Natural killer cell treated with Interleukin-12 subunit alpha and Interleukin-12 subunit beta and Interleukin-15 and Interleukin-18, amount 100 ng/mL, for 72 hours (primary cell): ENCODE measurements at regions not wholly inside any gene's neighbourhood (a gene's known extent, or its start where the extent isn't known, plus 50 kb on each side); places are given as distances from the start of the nearest gene placed in this dataset.

Experiments
- ATAC-seq, 2 donors: fragments of 150-1000 bp; cut with Tn5 transposase in 1 of 2; sonication (Bioruptor Pico), chemical (Tn5 transposase) in 1 of 2; 2 replicates each; pipeline ENCODE4 v1.10.0; 2021
- DNase-seq: peaks from one replicate; pipeline ENCODE4 v3.0.0; 2022; ENCODE audit warnings: low spot score
- H3K27ac Mint-ChIP-seq, 2 donors: 1 replicate in 1 of 2; 2 replicates in 1 of 2; pipeline ENCODE4 v1.8.0; 2022; ENCODE audit warnings: mixed read lengths in 2 of 2, mild to moderate bottlenecking in 1 of 2, moderate library complexity in 1 of 2
- H3K27me3 Mint-ChIP-seq, 2 donors: 1 replicate in 1 of 2; 2 replicates in 1 of 2; pipeline ENCODE4 v1.8.0; 2022; ENCODE audit warnings: mixed read lengths in 2 of 2
- H3K36me3 Mint-ChIP-seq: one replicate; pipeline ENCODE4 v1.8.0; 2022; ENCODE audit warnings: mixed read lengths
- H3K4me1 Mint-ChIP-seq, 2 donors: 1 replicate in 1 of 2; 2 replicates in 1 of 2; pipeline ENCODE4 v1.8.0; 2022; ENCODE audit warnings: low read depth in 2 of 2, mixed read lengths in 2 of 2, mild to moderate bottlenecking in 1 of 2
- H3K4me3 Mint-ChIP-seq: one replicate; pipeline ENCODE4 v1.8.0; 2022; ENCODE audit warnings: mixed read lengths
- H3K9me3 Mint-ChIP-seq: 2 replicates; pipeline ENCODE4 v1.8.0; 2022; ENCODE audit warnings: mixed read lengths

DNA sequence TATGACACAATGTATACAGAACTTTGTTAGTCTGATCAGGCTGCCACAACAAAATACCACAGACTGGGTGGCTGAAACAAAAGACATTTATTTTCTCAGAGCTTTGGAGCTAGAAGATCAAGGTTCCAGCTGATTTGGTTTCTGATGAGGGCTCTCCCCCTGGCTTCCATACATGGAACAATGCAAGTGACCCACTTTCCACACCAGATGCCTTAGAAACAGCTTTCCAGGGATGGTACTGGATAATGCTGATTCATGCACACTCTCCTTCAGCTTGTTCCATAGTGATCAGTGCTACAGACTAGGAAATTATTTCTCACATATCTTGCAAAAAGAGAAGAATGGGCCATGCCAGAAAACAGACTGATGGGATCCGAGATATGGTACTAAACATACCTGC is 1274.9 kb upstream of the SORCS1 start:
- H3K4me3 Mint-ChIP-seq: no peak overlapping the region
- peaks cover 21% of the 10 kb centered on the region for H3K9me3 Mint-ChIP-seq
- H3K27ac Mint-ChIP-seq: no peak overlapping the region
- no peaks in the 10 kb centered on the region for H3K27me3 Mint-ChIP-seq
- H3K4me1 Mint-ChIP-seq: no peaks in the 10 kb centered on the region
- H3K36me3 Mint-ChIP-seq: no peaks in the 10 kb centered on the region
- ATAC-seq (no peak), DNase-seq (no peak)

DNA sequence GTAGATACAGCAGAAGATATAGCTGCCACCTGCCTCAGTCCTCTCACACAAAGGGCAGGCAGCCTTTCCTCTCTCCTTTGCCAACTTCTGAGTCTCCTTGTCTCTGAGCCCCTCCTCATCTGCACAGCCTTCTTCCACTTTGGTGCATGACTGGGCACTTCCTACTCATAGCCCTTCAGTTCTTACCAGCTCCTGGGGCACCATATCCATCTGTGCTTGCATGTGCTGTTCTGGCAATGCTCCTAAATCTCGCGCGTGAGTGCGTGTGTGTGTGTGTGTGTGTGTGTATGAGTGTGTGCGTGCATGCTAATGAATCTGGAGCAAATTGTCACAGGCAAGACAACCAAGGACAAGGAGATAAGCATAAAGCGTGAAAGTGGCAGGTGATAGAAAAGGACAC is 1271.6 kb upstream of the SORCS1 start:
- H3K4me1 Mint-ChIP-seq: no peaks in the 10 kb centered on the region

GRCh38 chr10:108434559-108435252 is 1270.2 kb upstream of the SORCS1 start:
- Mint-ChIP-seq H3K4me1 (no peaks in the 10 kb centered on the region), H3K4me3 (no peak overlapping the region), H3K27ac (no peak overlapping the region), H3K36me3 (no peaks in the 10 kb centered on the region), H3K27me3 (no peaks in the 10 kb centered on the region), H3K9me3 (peaks cover 15% of the 10 kb centered on the region)
- DNase-seq (no peak), ATAC-seq (no peak)

More for the DNA sequence above, 1271.6 kb upstream of the SORCS1 start:
- Mint-ChIP-seq H3K9me3 (peaks cover 20% of the 10 kb centered on the region), H3K27ac (no peak overlapping the region), H3K36me3 (no peaks in the 10 kb centered on the region), H3K27me3 (no peaks in the 10 kb centered on the region), H3K4me3 (no peak overlapping the region)
- ATAC-seq: no peak
- no peak for DNase-seq

DNA sequence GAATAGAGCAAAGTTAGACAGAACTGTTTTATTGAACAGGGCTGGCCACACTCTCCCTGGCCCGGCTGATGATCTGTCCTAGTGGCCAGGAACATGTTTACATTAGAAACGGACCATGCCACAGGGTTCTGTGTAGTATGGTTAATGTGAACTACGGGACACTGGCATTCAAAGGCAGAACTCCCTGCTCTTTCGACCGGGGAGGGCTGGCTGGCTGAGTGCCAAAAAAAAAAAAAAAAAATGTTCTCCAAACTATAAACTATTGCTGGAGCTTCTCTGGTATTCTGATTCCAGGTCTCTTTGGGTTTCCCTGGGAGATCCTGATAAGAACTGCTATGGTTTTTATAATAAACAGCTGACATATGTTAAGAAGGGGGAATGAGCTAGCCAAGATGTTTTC is 1262.6 kb upstream of the SORCS1 start:
- peaks cover 10% of the 10 kb centered on the region for H3K9me3 Mint-ChIP-seq
- no peaks in the 10 kb centered on the region for H3K27me3 Mint-ChIP-seq
- H3K4me3 Mint-ChIP-seq: no peak overlapping the region
- no peak overlapping the region for H3K27ac Mint-ChIP-seq
- DNase-seq: no peak
- no peak for ATAC-seq
- H3K4me1 Mint-ChIP-seq: no peaks in the 10 kb centered on the region
- H3K36me3 Mint-ChIP-seq: no peaks in the 10 kb centered on the region

DNA sequence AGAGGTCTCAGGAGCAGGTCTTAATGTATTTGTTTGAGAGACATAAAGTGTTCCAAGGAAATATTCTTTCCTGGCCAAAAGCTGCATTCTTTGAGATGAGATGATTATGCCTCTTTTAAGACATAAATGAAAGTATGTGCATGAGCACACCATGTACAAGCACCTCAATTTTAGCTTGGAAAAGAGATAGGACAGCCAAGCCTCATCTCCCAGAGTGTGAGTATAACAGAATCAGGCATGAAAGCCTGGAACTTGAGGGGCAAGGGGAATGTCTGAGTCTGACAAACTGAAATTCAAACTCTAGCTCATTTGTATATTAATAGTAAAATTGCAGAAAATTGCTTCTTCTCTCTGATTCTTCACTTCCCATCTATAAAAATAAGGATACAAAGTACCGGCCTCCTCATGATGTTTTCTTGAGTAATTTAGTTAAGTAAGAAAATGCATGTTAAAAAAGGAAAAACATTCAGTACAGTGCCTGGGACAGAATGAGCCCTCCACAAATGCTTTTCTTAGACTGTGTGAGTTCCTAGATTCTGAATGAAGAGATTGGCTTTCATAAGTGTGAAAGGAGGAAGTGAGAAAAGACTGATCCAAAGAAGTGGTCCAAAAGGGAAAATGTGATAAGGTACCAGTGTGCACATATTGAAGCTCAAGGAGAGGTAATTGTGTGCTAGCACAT is 1260.9 kb upstream of the SORCS1 start:
- Mint-ChIP-seq H3K27ac (no peak overlapping the region), H3K27me3 (no peaks in the 10 kb centered on the region), H3K4me3 (no peak overlapping the region), H3K4me1 (no peaks in the 10 kb centered on the region), H3K36me3 (no peaks in the 10 kb centered on the region), H3K9me3 (peaks cover 10% of the 10 kb centered on the region)
- DNase-seq (no peak), ATAC-seq (no peak)

DNA sequence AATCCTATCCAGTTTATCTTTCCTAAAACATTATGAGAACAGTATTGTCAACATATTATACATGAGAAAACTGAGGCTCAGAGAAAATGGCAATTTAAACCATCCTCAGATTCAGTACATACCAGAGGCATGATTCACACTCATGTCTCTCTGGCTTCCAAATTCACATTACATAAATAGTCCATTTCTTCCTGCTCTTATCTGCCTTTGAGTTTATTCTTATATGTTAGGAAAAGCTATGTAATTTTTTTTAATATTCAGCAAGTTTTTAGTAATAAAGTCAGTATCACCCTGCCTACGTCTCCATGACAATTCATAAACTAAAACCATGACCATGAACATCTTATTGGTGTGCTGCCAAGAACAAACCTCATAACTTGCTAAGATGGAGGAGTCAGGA is 1260.2 kb upstream of the SORCS1 start:
- no peak overlapping the region for H3K4me3 Mint-ChIP-seq
- ATAC-seq (no peak), DNase-seq (no peak)
- no peaks in the 10 kb centered on the region for H3K27me3 Mint-ChIP-seq
- peaks cover 10% of the 10 kb centered on the region for H3K9me3 Mint-ChIP-seq
- no peak overlapping the region for H3K27ac Mint-ChIP-seq
- no peaks in the 10 kb centered on the region for H3K36me3 Mint-ChIP-seq
- H3K4me1 Mint-ChIP-seq: no peaks in the 10 kb centered on the region

GRCh38 chr10:108422286-108422685 is 1257.8 kb upstream of the SORCS1 start:
- no peaks in the 10 kb centered on the region for H3K4me1 Mint-ChIP-seq
- H3K27me3 Mint-ChIP-seq: no peaks in the 10 kb centered on the region
- no peaks in the 10 kb centered on the region for H3K36me3 Mint-ChIP-seq
- no peak overlapping the region for H3K4me3 Mint-ChIP-seq
- no peak for ATAC-seq
- H3K9me3 Mint-ChIP-seq: peaks cover 10% of the 10 kb centered on the region
- H3K27ac Mint-ChIP-seq: no peak overlapping the region
- DNase-seq: no peak

- no peak for ATAC-seq
- Mint-ChIP-seq H3K36me3 (no peaks in the 10 kb centered on the region), H3K4me1 (no peaks in the 10 kb centered on the region), H3K27me3 (no peaks in the 10 kb centered on the region), H3K4me3 (no peak overlapping the region), H3K27ac (no peak overlapping the region), H3K9me3 (peaks cover 10% of the 10 kb centered on the region)
- DNase-seq: no peak
Measured at GRCh38 chr10:108421266-108421665, 1256.8 kb upstream of the SORCS1 start.

GRCh38 chr10:108413954-108414353 is 1249.4 kb upstream of the SORCS1 start:
- no peaks in the 10 kb centered on the region for H3K36me3 Mint-ChIP-seq
- peaks cover 3% of the 10 kb centered on the region for H3K9me3 Mint-ChIP-seq
- DNase-seq (no peak), ATAC-seq (no peak)
- no peaks in the 10 kb centered on the region for H3K27me3 Mint-ChIP-seq
- no peak overlapping the region for H3K27ac Mint-ChIP-seq
- no peak overlapping the region for H3K4me3 Mint-ChIP-seq
- H3K4me1 Mint-ChIP-seq: peaks cover 0 to 6% of the 10 kb centered on the region in 2 donors

DNA sequence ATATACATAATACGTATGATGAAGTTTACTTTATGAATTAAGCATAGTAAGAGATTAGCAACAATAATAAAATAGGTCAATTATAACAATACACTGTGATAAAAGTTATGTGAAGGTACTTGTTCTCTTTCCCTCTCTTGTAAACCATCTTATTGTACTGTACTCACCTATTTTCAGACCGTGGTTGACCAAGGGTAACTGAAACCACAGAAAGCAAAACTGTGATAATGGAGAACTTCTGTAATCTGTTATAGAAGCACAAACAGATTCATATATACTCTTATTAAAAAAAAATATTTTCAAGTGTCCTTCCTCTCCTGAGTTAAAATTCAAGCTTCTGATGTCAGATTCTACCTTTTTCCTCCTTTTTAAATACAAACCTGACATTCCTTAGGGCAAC is 1247.8 kb upstream of the SORCS1 start:
- Mint-ChIP-seq H3K9me3 (peaks cover 3% of the 10 kb centered on the region), H3K4me3 (no peak overlapping the region), H3K27ac (no peak overlapping the region), H3K4me1 (peaks cover 0 to 6% of the 10 kb centered on the region in 2 donors), H3K27me3 (no peaks in the 10 kb centered on the region), H3K36me3 (no peaks in the 10 kb centered on the region)
- ATAC-seq: no peak
- DNase-seq: no peak

DNA sequence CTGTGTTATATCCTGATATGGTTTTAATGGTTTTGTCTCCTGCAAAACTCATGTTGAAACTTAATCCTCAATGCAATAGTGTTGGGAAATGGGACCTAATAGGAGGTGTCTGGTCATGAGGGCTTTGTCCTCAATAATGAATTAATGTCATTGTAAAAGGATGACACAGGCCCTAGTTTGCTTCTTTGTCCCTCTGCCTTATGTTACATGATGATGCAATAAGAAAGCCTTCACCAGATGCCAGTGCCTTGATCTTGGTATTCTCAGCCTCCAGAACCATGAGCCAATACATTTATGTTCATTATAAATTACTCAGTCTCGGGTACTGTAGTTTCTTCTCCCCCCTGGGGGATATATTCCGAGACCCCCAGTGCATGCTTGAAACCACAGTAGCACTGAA is 1247.4 kb upstream of the SORCS1 start:
- H3K36me3 Mint-ChIP-seq: no peaks in the 10 kb centered on the region
- DNase-seq (no peak), ATAC-seq (no peak)
- no peak overlapping the region for H3K27ac Mint-ChIP-seq
- no peaks in the 10 kb centered on the region for H3K27me3 Mint-ChIP-seq
- H3K9me3 Mint-ChIP-seq: peaks cover 4% of the 10 kb centered on the region
- H3K4me1 Mint-ChIP-seq: peaks cover 0 to 6% of the 10 kb centered on the region in 2 donors
- no peak overlapping the region for H3K4me3 Mint-ChIP-seq

GRCh38 chr10:108411206-108411605 is 1246.7 kb upstream of the SORCS1 start:
- DNase-seq (no peak), ATAC-seq (no peak)
- no peaks in the 10 kb centered on the region for H3K36me3 Mint-ChIP-seq
- H3K4me3 Mint-ChIP-seq: no peak overlapping the region
- H3K27me3 Mint-ChIP-seq: no peaks in the 10 kb centered on the region
- peaks cover 0 to 6% of the 10 kb centered on the region in 2 donors for H3K4me1 Mint-ChIP-seq
- H3K27ac Mint-ChIP-seq: no peak overlapping the region
- peaks cover 5% of the 10 kb centered on the region for H3K9me3 Mint-ChIP-seq

- peaks cover 5% of the 10 kb centered on the region for H3K9me3 Mint-ChIP-seq
- no peaks in the 10 kb centered on the region for H3K27me3 Mint-ChIP-seq
- H3K4me3 Mint-ChIP-seq: no peak overlapping the region
- DNase-seq (no peak), ATAC-seq (no peak)
- peaks cover 0 to 6% of the 10 kb centered on the region in 2 donors for H3K4me1 Mint-ChIP-seq
- no peak overlapping the region for H3K27ac Mint-ChIP-seq
- H3K36me3 Mint-ChIP-seq: no peaks in the 10 kb centered on the region
Measured at GRCh38 chr10:108410236-108410635, 1245.7 kb upstream of the SORCS1 start.

DNA sequence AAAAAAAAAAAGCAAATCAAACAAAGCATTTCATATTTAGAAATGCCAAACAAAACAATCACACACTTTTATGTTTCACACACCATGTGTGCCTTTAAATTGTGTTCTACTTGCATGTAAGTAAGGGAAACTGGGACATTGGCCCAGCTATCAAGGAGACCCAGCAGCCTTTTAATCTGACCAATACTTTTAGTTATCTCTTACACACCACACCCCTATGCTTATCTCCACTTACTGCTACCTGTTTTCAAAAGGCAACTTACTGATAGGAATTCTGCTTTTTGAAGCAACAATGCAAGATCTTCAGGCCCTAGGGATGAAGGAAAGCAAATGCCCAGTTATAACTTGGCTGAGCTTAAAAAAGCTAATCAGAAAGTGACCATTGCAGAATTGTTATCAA is 1244.8 kb upstream of the SORCS1 start:
- Mint-ChIP-seq H3K4me1 (peaks cover 0 to 6% of the 10 kb centered on the region in 2 donors), H3K9me3 (peaks cover 9% of the 10 kb centered on the region), H3K4me3 (no peak overlapping the region), H3K36me3 (no peaks in the 10 kb centered on the region), H3K27me3 (no peaks in the 10 kb centered on the region), H3K27ac (no peak overlapping the region)
- ATAC-seq (no peak), DNase-seq (no peak)

GRCh38 chr10:108404155-108404554 is 1239.6 kb upstream of the SORCS1 start:
- ATAC-seq (no peak), DNase-seq (no peak)
- Mint-ChIP-seq H3K4me1 (no peaks in the 10 kb centered on the region), H3K4me3 (no peak overlapping the region), H3K9me3 (peaks cover 7% of the 10 kb centered on the region), H3K27me3 (no peaks in the 10 kb centered on the region), H3K27ac (no peak overlapping the region), H3K36me3 (no peaks in the 10 kb centered on the region)
